Loucy (cell line): ENCODE measurements at regions not wholly inside any gene's neighbourhood (a gene's known extent, or its start where the extent isn't known, plus 50 kb on each side); places are given as distances from the start of the nearest gene placed in this dataset.

ENCODE experiments used
- H2AFZ ChIP-seq: fragments of 200-600 bp; sonication (generic); 2 replicates; pipeline ENCODE4 v1.6.0; 2016; ENCODE audit warnings: antibody characterized with exemption, mild to moderate bottlenecking, low read length, moderate library complexity
- H3F3A ChIP-seq: fragments of 200-600 bp; 2 replicates; pipeline ENCODE4 v1.6.0; 2016; ENCODE audit warnings: antibody characterized with exemption, low read depth, mild to moderate bottlenecking
- H3K27me3 ChIP-seq: fragments of 200-600 bp; sonication (generic); 2 replicates; pipeline ENCODE4 v1.6.1; 2014; ENCODE audit warnings: low read length, mild to moderate bottlenecking; ENCODE audit not compliant: insufficient read depth, poor library complexity, severe bottlenecking
- H3K36me3 ChIP-seq: fragments of 200-600 bp; sonication (generic); 2 replicates; pipeline ENCODE4 v1.6.1; 2016; ENCODE audit warnings: low read length; ENCODE audit not compliant: insufficient read depth
- H3K4me1 ChIP-seq: fragments of 200-600 bp; sonication (generic); 2 replicates; pipeline ENCODE4 v1.5.1; 2014; ENCODE audit warnings: low read length, mild to moderate bottlenecking; ENCODE audit not compliant: insufficient read depth, poor library complexity, severe bottlenecking
- H3K4me2 ChIP-seq: fragments of 200-600 bp; sonication (generic); 2 replicates; pipeline ENCODE4 v1.6.0; 2014; ENCODE audit warnings: antibody characterized with exemption, low read length, low read depth, mild to moderate bottlenecking; ENCODE audit not compliant: poor library complexity, severe bottlenecking
- H3K4me3 ChIP-seq: fragments of 200-600 bp; sonication (generic); 2 replicates; pipeline ENCODE4 v1.5.1; 2014; ENCODE audit warnings: low read length, mild to moderate bottlenecking, mixed read lengths; ENCODE audit not compliant: poor library complexity, severe bottlenecking
- H3K79me2 ChIP-seq: fragments of 200-600 bp; sonication (generic); 2 replicates; pipeline ENCODE4 v1.6.1; 2014; ENCODE audit warnings: low read length; ENCODE audit not compliant: insufficient read depth
- H3K9ac ChIP-seq: fragments of 200-600 bp; sonication (generic); 2 replicates; pipeline ENCODE4 v1.6.0; 2014; ENCODE audit warnings: mild to moderate bottlenecking, low read depth, low read length, moderate library complexity; ENCODE audit not compliant: poor library complexity, severe bottlenecking
- H3K9me2 ChIP-seq: fragments of 200-600 bp; sonication (generic); replicated peaks from 2 replicates; pipeline ENCODE4 v1.6.1; 2016; ENCODE audit warnings: low read depth, low read length, mixed read lengths
- H3K9me3 ChIP-seq: fragments of 200-600 bp; sonication (generic); 2 replicates; pipeline ENCODE4 v1.6.1; 2014; ENCODE audit warnings: mild to moderate bottlenecking, antibody characterized with exemption, low read length, low read depth; ENCODE audit not compliant: insufficient read depth
- H4K20me1 ChIP-seq: fragments of 200-600 bp; sonication (generic); 2 replicates; pipeline ENCODE4 v1.6.0; 2014; ENCODE audit warnings: antibody characterized with exemption, low read length, mild to moderate bottlenecking; ENCODE audit not compliant: insufficient read depth, poor library complexity, severe bottlenecking
- CTCF ChIP-seq: fragments of 200-600 bp; sonication (generic); conservative IDR thresholded peaks from 2 replicates; pipeline ENCODE4 v1.5.1; 2014; ENCODE audit warnings: mild to moderate bottlenecking, antibody characterized with exemption, low read length
- EZH2phosphoT487 ChIP-seq: fragments of 200-600 bp; IDR thresholded peaks from 2 replicates; pipeline ENCODE4 v1.6.1; 2018; ENCODE audit warnings: antibody characterized with exemption, mild to moderate bottlenecking, moderate library complexity, borderline replicate concordance

- Histone ChIP-seq H3F3A (peaks cover 15% of the 10 kb centered on the region), H3K36me3 (no peaks in the 10 kb centered on the region), H3K27me3 (no peaks in the 10 kb centered on the region), H3K4me1 (peaks cover 67% of the 10 kb centered on the region), H3K4me3 (peak overlapping the region; percentile 66), H3K4me2 (peak overlapping the region; percentile 84), H3K9ac (peak overlapping the region; percentile 76), H4K20me1 (no peaks in the 10 kb centered on the region), H2AFZ (peak overlapping the region; percentile 34; the same call in 1 of the 2 replicates), H3K9me3 (no peaks in the 10 kb centered on the region), H3K79me2 (no peaks in the 10 kb centered on the region), H3K9me2 (no peaks in the 10 kb centered on the region)
- no peak for TF ChIP-seq EZH2phosphoT487
- no peak for TF ChIP-seq CTCF
Observed at GRCh38 chr1:234844479-234845031, 234.6 kb upstream of the IRF2BP2 start.

GRCh38 chr1:234843946-234844345 lies 234.0 kb upstream of the IRF2BP2 start:
- no peaks in the 10 kb centered on the region for H3K36me3 ChIP-seq
- no peaks in the 10 kb centered on the region for H4K20me1 ChIP-seq
- no peak for TF ChIP-seq EZH2phosphoT487
- no peak for TF ChIP-seq CTCF
- H3K4me3 ChIP-seq, result peak overlapping the region; percentile 66
- H3K9me3 ChIP-seq, result no peaks in the 10 kb centered on the region
- no peak overlapping the region; the same call in 1 of the 2 replicates for H2AFZ ChIP-seq
- H3K4me2 ChIP-seq, result peak overlapping the region; percentile 84
- H3K4me1 ChIP-seq, result peaks cover 67% of the 10 kb centered on the region
- H3K9ac ChIP-seq, result peak overlapping the region; percentile 76
- H3K27me3 ChIP-seq, result no peaks in the 10 kb centered on the region
- H3F3A ChIP-seq, result peaks cover 15% of the 10 kb centered on the region
- no peaks in the 10 kb centered on the region for H3K9me2 ChIP-seq
- no peaks in the 10 kb centered on the region for H3K79me2 ChIP-seq

DNA sequence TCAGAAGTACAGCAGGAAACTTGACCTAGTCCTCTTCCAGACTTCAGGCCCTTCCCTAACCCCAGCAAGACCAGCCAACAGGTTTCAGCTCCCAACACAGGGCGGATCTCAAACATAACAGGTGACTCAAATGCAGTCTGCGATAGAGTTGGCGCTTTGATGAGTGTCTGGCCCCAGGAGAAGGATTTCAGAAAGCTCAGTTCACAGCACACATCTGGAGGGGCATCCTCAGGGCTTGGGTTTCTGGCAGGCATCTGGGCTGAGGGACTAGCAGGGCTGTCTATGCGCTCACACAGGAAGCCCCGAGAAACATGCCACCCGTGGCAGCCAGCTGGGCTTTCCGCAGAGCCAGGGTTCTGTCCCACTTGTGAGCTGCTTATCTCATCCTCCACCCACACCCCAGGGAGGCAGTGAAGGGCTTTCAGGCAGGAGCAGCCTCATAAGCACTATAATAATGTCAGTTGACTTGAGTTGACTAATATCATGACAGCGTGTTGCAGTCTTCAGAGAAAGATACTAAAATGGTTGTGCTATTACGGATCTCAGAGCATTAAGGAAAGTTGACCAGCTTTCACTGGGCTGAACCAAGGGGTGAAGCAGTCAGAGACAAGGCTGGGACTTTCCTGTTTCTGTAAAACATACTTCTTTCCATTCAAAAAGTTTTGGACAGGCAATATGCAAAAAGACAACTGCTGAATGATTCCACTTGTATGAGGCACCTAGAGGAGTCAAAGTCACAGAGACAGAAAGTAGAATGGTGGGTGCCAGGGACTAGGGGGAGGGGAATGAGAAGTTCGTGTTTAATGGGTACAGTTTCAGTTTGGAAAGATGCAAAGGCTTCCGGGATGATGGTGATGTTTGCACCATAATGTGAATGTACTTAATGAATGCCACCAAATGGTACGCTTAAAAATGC lies 233.0 kb upstream of the IRF2BP2 start:
- H3K27me3 ChIP-seq, result no peaks in the 10 kb centered on the region
- no peak overlapping the region for H3K4me3 ChIP-seq
- H3K9me3 ChIP-seq, result no peaks in the 10 kb centered on the region
- H3K36me3 ChIP-seq, result no peaks in the 10 kb centered on the region
- no peaks in the 10 kb centered on the region for H3K79me2 ChIP-seq
- H3K9me2 ChIP-seq, result no peaks in the 10 kb centered on the region
- peak overlapping the region; percentile 76 for H3K9ac ChIP-seq
- H3K4me2 ChIP-seq, result peak overlapping the region; percentile 84
- TF ChIP-seq CTCF, result no peak
- no peak for TF ChIP-seq EZH2phosphoT487
- no peak overlapping the region for H2AFZ ChIP-seq
- peaks cover 15% of the 10 kb centered on the region for H3F3A ChIP-seq
- H4K20me1 ChIP-seq, result no peaks in the 10 kb centered on the region
- peaks cover 75% of the 10 kb centered on the region for H3K4me1 ChIP-seq
